GM18870 (cell line): ENCODE measurements at regions not wholly inside any gene's neighbourhood (a gene's known extent, or its start where the extent isn't known, plus 50 kb on each side); places are given as distances from the start of the nearest gene placed in this dataset.

Source experiments
- ATAC-seq: cut with Tn5 transposase; IDR thresholded peaks from one replicate; pipeline ENCODE4 v1.9.1; 2021; ENCODE audit warnings: moderate library complexity; ENCODE audit not compliant: unreplicated experiment

DNA sequence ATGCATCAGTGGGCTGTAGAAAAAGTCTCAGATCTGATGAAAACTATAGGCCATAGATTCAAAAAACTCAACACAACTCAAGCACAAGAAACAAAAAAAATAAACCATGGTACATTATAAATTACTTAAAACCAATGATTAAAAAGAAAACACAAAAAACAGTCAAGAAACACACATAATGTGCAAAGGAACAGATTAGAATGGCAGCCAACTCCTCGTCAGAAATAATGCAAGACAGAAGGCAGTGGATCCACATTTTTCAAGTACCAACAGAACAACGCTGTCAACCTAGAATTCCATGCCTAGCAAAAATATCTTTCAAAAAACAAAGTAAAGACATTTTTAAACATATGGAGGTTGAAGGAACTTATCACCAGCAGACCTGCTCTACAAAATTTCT lies 69.7 kb downstream of the PSMB1 start:
- no peak for ATAC-seq

GRCh38 chr6:170480050-170480692 lies 72.9 kb downstream of the PSMB1 start:
- no peak for ATAC-seq

GRCh38 chr6:170476360-170476759 lies 76.7 kb downstream of the PSMB1 start:
- ATAC-seq: no peak

DNA sequence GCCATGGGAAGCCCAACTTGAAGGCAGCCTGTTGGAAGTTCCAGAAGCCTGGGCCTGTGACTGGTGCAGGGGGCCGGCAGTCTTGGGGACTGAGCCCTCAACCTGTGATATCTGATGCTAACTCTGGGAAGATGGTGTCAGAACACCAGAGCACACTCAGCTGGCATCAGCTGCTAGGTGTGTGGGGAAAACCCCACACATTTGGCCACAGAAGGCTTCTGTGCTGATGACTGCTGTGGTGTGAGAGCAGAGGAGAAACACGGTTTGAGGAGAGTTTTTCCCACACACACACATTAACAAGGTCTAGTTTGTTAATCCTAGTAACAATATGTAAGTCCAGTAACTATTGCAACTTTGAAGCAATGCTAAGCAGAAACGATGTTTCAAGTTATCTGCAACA lies 78.0 kb downstream of the PSMB1 start:
- no peak for ATAC-seq

DNA sequence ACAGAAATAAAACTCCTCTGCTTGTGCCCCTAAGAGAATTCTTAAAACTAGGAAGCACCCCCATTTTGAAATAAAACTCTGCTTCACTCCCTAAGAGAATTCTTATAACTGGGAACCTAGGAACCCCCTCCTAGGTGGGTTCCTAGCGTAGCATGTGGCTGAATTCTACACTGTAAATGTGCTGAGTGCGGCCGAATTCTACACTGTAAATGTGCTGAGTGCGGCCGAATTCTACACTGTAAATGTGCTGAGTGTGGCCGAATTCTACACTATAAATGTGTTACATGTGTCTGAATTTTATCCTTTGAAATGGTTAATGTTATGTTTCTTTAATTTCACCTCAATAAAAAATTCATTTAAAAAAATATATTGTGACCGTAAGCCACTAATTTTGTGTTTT lies 79.3 kb downstream of the PSMB1 start:
- ATAC-seq: no peak

DNA sequence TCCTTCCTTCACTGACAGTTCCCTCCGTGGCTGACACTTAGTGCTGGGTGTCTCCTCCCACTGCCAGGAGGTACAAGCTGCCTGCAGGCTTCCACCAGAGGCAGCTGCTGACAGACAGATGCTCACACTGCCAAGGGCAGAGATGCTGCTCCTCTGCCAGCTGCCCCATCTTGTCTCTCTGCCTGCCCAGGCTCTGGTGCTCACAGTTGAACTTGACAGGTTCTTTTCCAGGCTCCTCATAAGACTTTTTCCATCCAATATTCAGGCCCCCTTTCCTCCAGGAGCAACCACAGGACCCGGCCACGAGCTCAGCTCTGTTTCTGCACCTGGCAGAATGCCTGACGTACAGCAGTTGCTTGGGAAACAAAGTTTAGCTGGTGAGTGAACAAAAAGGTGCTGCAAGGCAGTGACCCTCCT lies 79.8 kb downstream of the PSMB1 start:
- ATAC-seq: no peak

DNA sequence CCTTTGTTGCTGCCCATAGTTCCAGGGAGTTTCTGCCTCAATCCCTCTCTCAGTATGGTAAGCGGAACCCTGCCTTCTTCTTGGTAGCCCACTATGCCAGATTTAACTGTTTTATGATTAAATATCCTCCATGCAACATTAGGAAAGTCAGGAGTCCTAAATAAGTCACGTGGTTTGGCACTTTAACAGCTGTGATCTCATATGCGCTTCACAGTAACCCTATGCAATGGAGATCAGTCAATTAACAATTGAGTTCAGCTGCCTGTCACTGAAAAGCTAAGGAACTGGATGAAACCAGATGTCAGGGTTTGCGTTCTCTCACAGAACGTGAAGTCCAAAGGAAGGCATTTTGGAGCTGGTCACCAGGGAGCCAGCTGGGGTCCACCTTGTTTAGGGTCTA lies 81.6 kb downstream of the PSMB1 start:
- no peak for ATAC-seq

DNA sequence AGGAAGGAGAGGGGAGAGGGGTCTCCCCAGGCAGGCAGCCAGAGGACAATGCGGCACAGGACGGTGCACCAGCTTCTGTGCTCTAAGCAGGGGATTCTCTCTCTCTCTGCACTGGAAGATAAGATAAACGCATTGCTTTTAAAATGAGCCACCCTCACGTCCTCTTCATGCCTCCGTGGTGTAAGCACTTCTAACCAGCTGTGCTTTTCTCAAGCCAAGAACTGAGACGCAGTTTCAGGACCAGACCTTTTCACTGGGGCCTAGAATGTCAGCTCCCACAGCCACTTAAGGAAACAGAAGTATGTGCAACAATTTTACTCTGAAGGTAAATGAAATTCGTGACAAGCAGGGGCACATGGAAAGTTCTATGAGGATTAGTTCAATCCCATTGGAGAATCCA lies 82.4 kb downstream of the PSMB1 start:
- no peak for ATAC-seq

DNA sequence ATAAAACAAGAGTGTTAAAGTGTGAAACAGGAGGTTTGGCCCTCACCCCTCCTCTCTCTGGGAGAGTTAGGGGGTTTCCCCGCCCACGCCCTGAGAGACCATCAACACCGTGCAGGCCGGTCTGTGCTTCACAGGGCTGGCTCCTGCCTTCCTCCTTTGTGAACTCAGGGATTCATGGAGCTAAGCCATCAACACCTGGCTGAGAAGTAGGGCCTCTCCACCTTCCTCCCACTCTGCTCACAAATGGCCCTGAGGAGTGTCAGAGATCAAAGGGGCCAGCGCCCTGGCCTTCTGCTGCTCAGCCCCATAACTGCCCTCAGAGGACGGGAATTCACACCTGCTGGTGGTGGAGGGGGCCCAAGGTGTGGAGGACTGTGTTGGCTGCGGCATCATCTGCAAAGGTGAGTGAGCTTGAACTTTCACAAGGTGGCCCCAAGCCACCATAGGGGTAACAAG lies 88.6 kb downstream of the PSMB1 start:
- no peak for ATAC-seq

DNA sequence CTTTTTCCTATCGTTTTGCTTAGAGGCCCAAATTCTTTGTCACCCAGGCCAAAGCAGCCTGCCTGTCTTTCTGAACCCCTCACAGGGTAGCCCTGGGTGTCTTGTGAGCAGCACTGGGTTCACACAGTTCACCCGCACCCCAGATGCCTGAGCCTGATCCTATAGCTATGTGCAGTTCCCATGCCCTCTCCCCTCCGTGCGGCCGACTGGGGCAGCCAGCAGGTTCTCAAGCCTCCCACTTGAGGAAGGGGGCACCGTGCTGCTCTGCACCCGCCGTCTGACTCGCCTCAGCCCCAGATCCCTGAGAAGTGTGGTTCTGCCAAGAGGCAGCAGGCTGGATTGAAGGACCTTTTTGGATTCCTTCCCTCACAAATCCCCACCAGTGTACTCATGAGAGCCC lies 89.0 kb downstream of the PSMB1 start:
- no peak for ATAC-seq

GRCh38 chr6:170463101-170463721 lies 89.9 kb downstream of the PSMB1 start:
- ATAC-seq: no peak

- ATAC-seq: no peak
Measured at GRCh38 chr6:170462366-170463020, 90.6 kb downstream of the PSMB1 start.

GRCh38 chr6:170461556-170462365 lies 91.3 kb downstream of the PSMB1 start:
- no peak for ATAC-seq

DNA sequence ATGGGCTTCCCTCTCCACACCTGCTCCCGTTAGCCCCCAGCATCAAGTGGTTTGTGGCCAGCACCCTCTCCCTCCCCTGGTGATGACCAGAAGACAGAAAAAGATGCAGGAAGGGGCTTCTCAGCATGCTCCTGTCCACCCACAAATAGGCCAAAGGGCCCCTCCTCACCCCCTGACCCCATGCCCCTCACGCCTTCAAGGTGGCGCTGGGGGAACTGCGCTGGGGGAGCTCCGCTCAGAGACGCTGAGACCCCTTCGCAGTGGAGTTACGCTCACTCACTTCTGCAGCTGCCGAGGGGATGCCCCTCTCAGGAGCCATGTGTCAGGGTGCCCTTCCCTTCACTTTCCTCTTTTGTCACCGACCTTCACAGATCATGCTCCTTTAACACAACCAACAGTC lies 92.0 kb downstream of the PSMB1 start:
- no peak for ATAC-seq

GRCh38 chr6:170460641-170461040 lies 92.5 kb downstream of the PSMB1 start:
- ATAC-seq: no peak

- ATAC-seq: peak; percentile 67
Measured at GRCh38 chr6:170459451-170459850, 93.7 kb downstream of the PSMB1 start.

DNA sequence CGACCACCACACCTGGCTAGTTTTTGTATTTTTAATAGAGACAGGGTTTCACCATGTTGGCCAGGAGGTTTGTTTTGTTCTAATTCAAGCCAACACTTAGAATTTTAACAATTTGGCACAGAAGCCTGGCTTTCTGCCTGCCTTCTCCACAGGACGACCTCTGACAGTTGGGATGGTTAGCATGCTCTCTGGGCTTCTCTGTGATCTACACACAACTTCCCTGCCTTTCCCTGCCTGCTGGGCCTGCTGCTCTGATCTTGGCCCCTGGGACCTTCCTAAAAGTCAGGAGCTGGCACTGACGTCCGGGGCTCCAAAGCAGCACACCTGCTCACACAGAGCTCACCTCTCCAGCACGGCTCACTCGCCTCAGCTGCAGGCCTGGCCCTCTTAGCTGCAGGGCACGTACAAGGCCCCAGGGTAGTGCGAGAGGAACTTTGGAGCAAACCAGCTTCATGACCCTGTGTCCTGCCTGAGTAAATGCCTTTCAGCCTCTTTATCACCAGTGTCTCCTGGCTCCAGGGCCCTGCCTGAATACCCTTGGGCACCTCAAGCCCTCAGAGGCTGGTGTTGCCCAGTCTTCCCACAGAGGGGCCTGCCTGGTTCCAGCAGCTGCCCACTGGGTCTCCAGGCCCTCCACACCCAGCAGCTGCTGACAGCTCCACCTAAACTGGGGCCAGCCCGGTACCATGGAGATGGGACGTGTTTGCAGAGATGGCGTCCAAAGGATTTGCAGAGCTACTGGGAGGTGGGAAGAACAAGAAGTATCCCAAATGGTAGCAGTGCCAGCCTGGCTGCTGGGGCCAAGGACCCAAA lies 96.0 kb downstream of the PSMB1 start:
- no peak for ATAC-seq
